Kidney (tissue), 13 donors: ENCODE measurements at regions not wholly inside any gene's neighbourhood (a gene's known extent, or its start where the extent isn't known, plus 50 kb on each side); places are given as distances from the start of the nearest gene placed in this dataset.
A peak's percentile ranks its signal among the peaks of the same experiment; 100 is the strongest.

Source experiments
- DNase-seq, 5 donors: peaks; one replicate each; pipeline ENCODE4 v3.0.0-alpha.2; 2013 to 2020
- FAIRE-seq: peaks from 2 replicates; lab custom pipeline; 2012; peaks lifted over from hg19 to GRCh38; lab: Jason Lieb, UNC
- H3K27ac ChIP-seq, 2 donors: one replicate each; pipeline ENCODE4 v1.7.0; 2013; ENCODE audit warnings: low read depth in 2 of 2, low read length in 2 of 2, inconsistent platforms in 1 of 2
- H3K27me3 ChIP-seq: one replicate; pipeline ENCODE4 v1.7.1; 2013; ENCODE audit warnings: low read length, inconsistent platforms; ENCODE audit not compliant: control insufficient read depth, insufficient read depth
- H3K36me3 ChIP-seq, 3 donors: one replicate each; pipeline versions ENCODE4 v1.7.0 to v1.7.1; 2013; ENCODE audit warnings: low read length in 3 of 3, control low read depth in 1 of 3, inconsistent platforms in 1 of 3; ENCODE audit not compliant: insufficient read depth in 3 of 3, control insufficient read depth in 2 of 3
- H3K4me1 ChIP-seq, 3 donors: one replicate each; pipeline versions ENCODE4 v1.7.0 to v1.7.1; 2013; ENCODE audit warnings: low read length in 3 of 3, inconsistent platforms in 1 of 3, low read depth in 1 of 3; ENCODE audit not compliant: control insufficient read depth in 2 of 3, insufficient read depth in 2 of 3
- H3K4me3 ChIP-seq, 3 donors: one replicate each; pipeline versions ENCODE4 v1.7.0 to v1.8.1; 2013; ENCODE audit warnings: low read length in 3 of 3, control low read depth in 1 of 3, inconsistent platforms in 1 of 3
- H3K9ac ChIP-seq, 3 donors: one replicate each; pipeline versions ENCODE4 v1.7.0 to v1.7.1; 2013; ENCODE audit warnings: low read length in 3 of 3, control low read depth in 1 of 3, inconsistent platforms in 1 of 3
- H3K9me3 ChIP-seq, 3 donors: one replicate each; pipeline versions ENCODE4 v1.7.0 to v1.7.1; 2013; ENCODE audit warnings: low read length in 3 of 3, control low read depth in 1 of 3, inconsistent platforms in 1 of 3; ENCODE audit not compliant: control insufficient read depth in 2 of 3, insufficient read depth in 1 of 3
- intact Hi-C: fragments of 100-400 bp; cut with DNase I; formaldehyde crosslinking; loops from one replicate; pipeline ENCODE4 v1.11.1; 2022
- TF ChIP-seq, protein P1 (sequence below): IDR thresholded peaks from 3 replicates; pipeline ENCODE4 v1.5.1; 2012; ENCODE audit warnings: mild to moderate bottlenecking, moderate library complexity, borderline replicate concordance; ENCODE audit not compliant: insufficient read depth; ENCODE audit errors: extremely low read depth
- donor health status: control.
- donor health status: control.
- donor health status: control.
- donor health status: control.
- donor health status: control.
- donor health status: DM: yes; HTN: yes; CAD: no.
- donor health status: Normal renal cell carcinoma (clear cell type).

GRCh38 chr20:22941550-22941949 is 93.6 kb upstream of the SSTR4 start:
- TF ChIP-seq, protein P1, sequence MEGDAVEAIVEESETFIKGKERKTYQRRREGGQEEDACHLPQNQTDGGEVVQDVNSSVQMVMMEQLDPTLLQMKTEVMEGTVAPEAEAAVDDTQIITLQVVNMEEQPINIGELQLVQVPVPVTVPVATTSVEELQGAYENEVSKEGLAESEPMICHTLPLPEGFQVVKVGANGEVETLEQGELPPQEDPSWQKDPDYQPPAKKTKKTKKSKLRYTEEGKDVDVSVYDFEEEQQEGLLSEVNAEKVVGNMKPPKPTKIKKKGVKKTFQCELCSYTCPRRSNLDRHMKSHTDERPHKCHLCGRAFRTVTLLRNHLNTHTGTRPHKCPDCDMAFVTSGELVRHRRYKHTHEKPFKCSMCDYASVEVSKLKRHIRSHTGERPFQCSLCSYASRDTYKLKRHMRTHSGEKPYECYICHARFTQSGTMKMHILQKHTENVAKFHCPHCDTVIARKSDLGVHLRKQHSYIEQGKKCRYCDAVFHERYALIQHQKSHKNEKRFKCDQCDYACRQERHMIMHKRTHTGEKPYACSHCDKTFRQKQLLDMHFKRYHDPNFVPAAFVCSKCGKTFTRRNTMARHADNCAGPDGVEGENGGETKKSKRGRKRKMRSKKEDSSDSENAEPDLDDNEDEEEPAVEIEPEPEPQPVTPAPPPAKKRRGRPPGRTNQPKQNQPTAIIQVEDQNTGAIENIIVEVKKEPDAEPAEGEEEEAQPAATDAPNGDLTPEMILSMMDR, result no peak
- Histone ChIP-seq H3K9ac (no peak overlapping the region), H3K4me1 (no peaks in the 10 kb centered on the region), H3K27ac (no peak overlapping the region), H3K36me3 (no peaks in the 10 kb centered on the region), H3K27me3 (no peaks in the 10 kb centered on the region), H3K4me3 (no peak overlapping the region), H3K9me3 (no peaks in the 10 kb centered on the region)
- FAIRE-seq (no peak), DNase-seq (no peak)
- intact Hi-C loops, result no loop called here

GRCh38 chr20:22942742-22943141 is 92.4 kb upstream of the SSTR4 start:
- no peaks in the 10 kb centered on the region for H3K9me3 ChIP-seq
- no peak overlapping the region for H3K27ac ChIP-seq
- DNase-seq, result no peak
- H3K27me3 ChIP-seq, result no peaks in the 10 kb centered on the region
- no peak overlapping the region for H3K4me3 ChIP-seq
- no peaks in the 10 kb centered on the region for H3K36me3 ChIP-seq
- H3K4me1 ChIP-seq, result no peaks in the 10 kb centered on the region
- TF ChIP-seq, protein P1, result no peak
- no peak for FAIRE-seq
- intact Hi-C loops, result no loop called here
- H3K9ac ChIP-seq, result no peak overlapping the region

DNA sequence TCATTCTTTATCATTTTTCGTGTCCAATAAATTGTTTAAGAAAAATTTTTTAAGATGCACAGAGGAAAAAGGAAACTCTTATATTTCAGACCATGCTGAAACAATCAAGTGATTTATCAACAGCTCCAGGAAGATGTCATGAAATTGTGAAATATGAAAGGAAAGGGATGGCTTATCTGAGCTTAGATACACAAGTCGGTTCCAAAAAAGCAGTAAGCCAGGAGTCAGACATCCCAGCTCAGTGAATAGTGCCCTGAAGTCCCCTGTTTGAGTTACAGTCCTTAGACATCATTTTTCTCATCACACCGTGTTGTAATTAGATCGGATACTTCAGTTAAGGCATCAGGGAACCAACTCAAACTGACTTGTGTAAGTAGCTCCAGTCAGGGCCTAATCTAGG is 91.0 kb upstream of the SSTR4 start:
- Histone ChIP-seq H3K9me3 (no peaks in the 10 kb centered on the region), H3K9ac (no peak overlapping the region), H3K27ac (no peak overlapping the region), H3K4me1 (no peaks in the 10 kb centered on the region), H3K4me3 (no peak overlapping the region), H3K27me3 (no peaks in the 10 kb centered on the region), H3K36me3 (no peaks in the 10 kb centered on the region)
- TF ChIP-seq, protein P1, result no peak
- DNase-seq (peak in 1 of 5 donors; percentile 25), FAIRE-seq (no peak)
- intact Hi-C loops, result no loop called here

DNA sequence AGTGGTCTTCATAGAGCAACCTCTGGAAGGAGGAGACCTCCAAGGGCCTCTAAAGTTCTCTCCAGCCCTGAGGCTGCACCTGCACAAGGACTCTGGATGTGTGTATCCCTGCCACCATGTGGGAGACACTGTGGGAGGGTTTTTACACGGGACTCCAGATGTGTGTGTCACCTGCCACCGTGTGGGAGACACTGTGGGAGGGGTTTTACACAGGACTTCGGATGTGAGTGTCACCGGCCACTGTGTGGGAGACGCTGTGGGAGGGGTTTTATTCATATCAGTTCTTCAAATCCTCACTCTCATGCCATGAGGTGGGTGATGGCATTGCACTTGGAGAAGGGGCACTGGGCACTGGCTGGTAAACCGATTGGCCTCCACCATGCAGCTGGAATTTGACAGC is 90.2 kb upstream of the SSTR4 start:
- H3K4me3 ChIP-seq, result no peak overlapping the region
- TF ChIP-seq, protein P1, result no peak
- H3K27me3 ChIP-seq, result no peaks in the 10 kb centered on the region
- no peaks in the 10 kb centered on the region for H3K4me1 ChIP-seq
- H3K36me3 ChIP-seq, result no peaks in the 10 kb centered on the region
- no peak overlapping the region for H3K9ac ChIP-seq
- intact Hi-C loops, result no loop called here
- H3K27ac ChIP-seq, result no peak overlapping the region
- FAIRE-seq, result no peak
- no peaks in the 10 kb centered on the region for H3K9me3 ChIP-seq
- DNase-seq, result no peak
